ENCODE measurements at regions not wholly inside any gene's neighbourhood (a gene's known extent, or its start where the extent isn't known, plus 50 kb on each side); places are given as distances from the start of the nearest gene placed in this dataset.

DNA sequence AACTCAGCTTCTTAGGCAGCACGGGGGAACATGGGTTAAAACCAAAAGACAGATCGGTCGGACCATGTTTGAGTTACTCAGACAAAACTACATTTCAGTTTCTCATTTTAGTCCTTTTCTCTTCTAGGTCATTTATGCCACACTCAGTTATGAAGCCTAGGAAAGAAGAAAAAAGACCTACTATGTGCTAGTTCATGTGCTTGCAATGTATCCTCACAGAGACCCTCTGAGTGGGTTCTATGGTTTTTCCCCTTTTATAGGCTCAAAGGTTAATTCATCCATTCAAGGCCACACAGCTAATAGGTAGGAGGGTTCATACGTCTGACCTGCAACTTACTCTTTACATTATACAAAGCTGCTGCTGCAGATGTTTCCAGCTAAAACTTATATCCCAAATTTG lies 104.7 kb upstream of the ZNF438 start:
- no peak overlapping the region for H3K27ac ChIP-seq (ENCODE audit: insufficient read depth, low read depth, low read length)
- ChIA-PET POLR2A (no interaction called here), CTCF (no interaction called here)
- no peaks in the 10 kb centered on the region for H4K20me1 ChIP-seq (replicated peaks; ENCODE audit: control insufficient read depth, extremely low read depth, insufficient read depth, low read length)
- no peaks in the 10 kb centered on the region for H3K79me2 ChIP-seq (ENCODE audit: control insufficient read depth, insufficient read depth, low read length)
- dilution Hi-C loops (cut with MboI; ENCODE audit: extremely low pct_ligation_motif_present, low sequenced_read_pairs) = no loop called here
- intact Hi-C loops (cut with micrococcal nuclease) = loop anchor here (10.0 kb wide), 1 partner anchor 132 kb away; no protein-coding TSS in a partner anchor
- H3K4me1 ChIP-seq (ENCODE audit: control insufficient read depth, extremely low read depth, insufficient read depth, low read length) = peaks cover 21% of the 10 kb centered on the region
- no peaks in the 10 kb centered on the region for H3K9me1 ChIP-seq (replicated peaks; ENCODE audit: control insufficient read depth, extremely low read depth, insufficient read depth, low read length)
- FAIRE-seq = no peak
- no peaks in the 10 kb centered on the region for H3K9me3 ChIP-seq (replicated peaks; ENCODE audit: control insufficient read depth, insufficient read depth, low read length)
- H3K4me3 ChIP-seq (replicated peaks in 1 of 3; ENCODE audit: insufficient read depth in 1 of 3, low read depth in 1 of 3, low read length in 3 of 3) = no peak overlapping the region
- H3K9ac ChIP-seq (replicated peaks; ENCODE audit: extremely low read depth, insufficient read depth, low read length) = no peak overlapping the region
- no peak for DNase-seq (ENCODE audit: low read depth, low spot score)
- H3K27me3 ChIP-seq (ENCODE audit: control insufficient read depth in 2 of 2, insufficient read depth in 2 of 2, low read length in 2 of 2) = no peaks in the 10 kb centered on the region
- H2AFZ ChIP-seq (ENCODE audit: low read depth, low read length) = no peak overlapping the region
- H3K36me3 ChIP-seq (ENCODE audit: control insufficient read depth in 2 of 2, extremely low read depth in 1 of 2, insufficient read depth in 2 of 2, low read length in 2 of 2) = no peaks in the 10 kb centered on the region
- TF ChIP-seq MYC (IDR thresholded peaks at IDR 0.05; ENCODE audit: low read depth, low read length) (no peak), JUN (IDR thresholded peaks at IDR 0.05; ENCODE audit: borderline replicate concordance, insufficient read depth, insufficient read length, low read depth) (no peak), FOS (IDR thresholded peaks at IDR 0.05; ENCODE audit: borderline replicate concordance, insufficient read depth, low read length) (no peak)
- TF ChIP-seq, protein P1, sequence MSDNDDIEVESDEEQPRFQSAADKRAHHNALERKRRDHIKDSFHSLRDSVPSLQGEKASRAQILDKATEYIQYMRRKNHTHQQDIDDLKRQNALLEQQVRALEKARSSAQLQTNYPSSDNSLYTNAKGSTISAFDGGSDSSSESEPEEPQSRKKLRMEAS (IDR thresholded peaks at IDR 0.05; ENCODE audit: insufficient read depth, insufficient read length) = no peak
- no TSS peak for BruUV-seq (replicated peaks)
- H3K4me2 ChIP-seq (ENCODE audit: insufficient read depth, low read length) = no peak overlapping the region

DNA sequence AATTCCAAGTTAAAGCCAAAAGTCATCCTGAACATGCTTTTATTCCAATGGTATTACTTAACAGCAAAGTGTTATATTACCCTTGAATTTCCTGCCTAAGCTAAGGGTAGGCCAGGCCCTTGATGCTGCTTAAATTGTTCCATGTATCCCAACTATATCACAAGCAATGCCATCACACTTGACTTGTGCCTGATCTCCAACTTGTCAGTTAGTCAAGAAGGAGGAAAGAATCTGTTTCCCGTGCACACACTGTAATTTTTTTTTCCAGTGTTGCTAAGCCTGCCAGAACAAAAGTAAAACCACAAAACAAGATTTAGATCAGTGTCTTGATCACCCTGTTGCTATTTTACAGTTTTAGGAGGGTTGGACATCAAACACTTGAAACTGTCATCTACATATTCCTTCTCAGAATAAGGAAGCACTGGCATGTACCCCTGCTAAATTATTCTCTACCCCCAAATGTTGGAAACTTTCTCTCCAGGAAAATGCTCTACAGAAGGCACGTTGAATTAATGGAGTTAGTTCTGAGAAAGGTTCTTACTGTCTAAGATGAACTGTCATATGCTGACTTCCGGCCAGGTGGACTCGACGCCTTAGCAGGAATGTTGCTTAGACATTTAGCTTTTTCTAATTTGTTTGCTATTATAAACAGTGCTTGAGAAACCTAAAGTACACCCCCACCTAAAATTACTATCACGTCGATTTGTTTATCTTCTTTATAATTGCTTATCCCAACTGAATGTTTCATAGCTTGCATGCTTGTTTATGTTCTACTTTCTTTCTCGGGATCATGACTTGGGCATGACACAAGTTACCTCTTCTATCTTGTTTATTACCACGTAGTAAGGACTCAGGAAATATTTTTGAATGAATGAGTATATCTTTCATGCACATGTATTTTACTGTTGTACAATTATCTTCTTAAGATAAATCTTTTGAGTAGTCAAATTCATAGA lies 105.5 kb upstream of the ZNF438 start:
- H3K4me2 ChIP-seq (ENCODE audit: insufficient read depth, low read length) = no peak overlapping the region
- no peak overlapping the region for H3K27ac ChIP-seq (ENCODE audit: insufficient read depth, low read depth, low read length)
- no peaks in the 10 kb centered on the region for H4K20me1 ChIP-seq (replicated peaks; ENCODE audit: control insufficient read depth, extremely low read depth, insufficient read depth, low read length)
- no peaks in the 10 kb centered on the region for H3K36me3 ChIP-seq (ENCODE audit: control insufficient read depth in 2 of 2, extremely low read depth in 1 of 2, insufficient read depth in 2 of 2, low read length in 2 of 2)
- dilution Hi-C loops (cut with MboI; ENCODE audit: extremely low pct_ligation_motif_present, low sequenced_read_pairs) (no loop called here), intact Hi-C loops (cut with micrococcal nuclease) (loop anchor here (10.0 kb wide), 1 partner anchor 132 kb away; no protein-coding TSS in a partner anchor)
- H3K4me3 ChIP-seq (replicated peaks in 1 of 3; ENCODE audit: insufficient read depth in 1 of 3, low read depth in 1 of 3, low read length in 3 of 3) = no peak overlapping the region
- H3K4me1 ChIP-seq (ENCODE audit: control insufficient read depth, extremely low read depth, insufficient read depth, low read length) = peaks cover 21% of the 10 kb centered on the region
- CTCF ChIA-PET = interaction anchor here (1.2 kb wide), 1 partner anchor 10 kb away, joined by 3 read pairs; no protein-coding TSS in a partner anchor
- no TSS peak for BruUV-seq (replicated peaks)
- no peaks in the 10 kb centered on the region for H3K27me3 ChIP-seq (ENCODE audit: control insufficient read depth in 2 of 2, insufficient read depth in 2 of 2, low read length in 2 of 2)
- H3K9me1 ChIP-seq (replicated peaks; ENCODE audit: control insufficient read depth, extremely low read depth, insufficient read depth, low read length) = no peaks in the 10 kb centered on the region
- no peak overlapping the region for H2AFZ ChIP-seq (ENCODE audit: low read depth, low read length)
- H3K9ac ChIP-seq (replicated peaks; ENCODE audit: extremely low read depth, insufficient read depth, low read length) = no peak overlapping the region
- POLR2A ChIA-PET = no interaction called here
- no peaks in the 10 kb centered on the region for H3K79me2 ChIP-seq (ENCODE audit: control insufficient read depth, insufficient read depth, low read length)
- peak; percentile 54 for DNase-seq (ENCODE audit: low read depth, low spot score)
- TF ChIP-seq GATA2 (IDR thresholded peaks at IDR 0.05; ENCODE audit: insufficient read depth, insufficient read length, low read depth, low read length) (no peak), POLR2A (IDR thresholded peaks at IDR 0.05; ENCODE audit: low read depth, low read length) (no peak), POLR2AphosphoS5 (IDR thresholded peaks at IDR 0.05; ENCODE audit: insufficient read depth, low read depth, low read length) (no peak), FOS (IDR thresholded peaks at IDR 0.05; ENCODE audit: borderline replicate concordance, insufficient read depth, low read length) (no peak), MYC (IDR thresholded peaks at IDR 0.05; ENCODE audit: low read depth, low read length) (no peak), EZH2 (IDR thresholded peaks at IDR 0.05; ENCODE audit: borderline replicate concordance, low read depth, low read length, severe bottlenecking) (no peak), JUN (IDR thresholded peaks at IDR 0.05; ENCODE audit: borderline replicate concordance, insufficient read depth, insufficient read length, low read depth) (no peak)
- TF ChIP-seq, protein P2, sequence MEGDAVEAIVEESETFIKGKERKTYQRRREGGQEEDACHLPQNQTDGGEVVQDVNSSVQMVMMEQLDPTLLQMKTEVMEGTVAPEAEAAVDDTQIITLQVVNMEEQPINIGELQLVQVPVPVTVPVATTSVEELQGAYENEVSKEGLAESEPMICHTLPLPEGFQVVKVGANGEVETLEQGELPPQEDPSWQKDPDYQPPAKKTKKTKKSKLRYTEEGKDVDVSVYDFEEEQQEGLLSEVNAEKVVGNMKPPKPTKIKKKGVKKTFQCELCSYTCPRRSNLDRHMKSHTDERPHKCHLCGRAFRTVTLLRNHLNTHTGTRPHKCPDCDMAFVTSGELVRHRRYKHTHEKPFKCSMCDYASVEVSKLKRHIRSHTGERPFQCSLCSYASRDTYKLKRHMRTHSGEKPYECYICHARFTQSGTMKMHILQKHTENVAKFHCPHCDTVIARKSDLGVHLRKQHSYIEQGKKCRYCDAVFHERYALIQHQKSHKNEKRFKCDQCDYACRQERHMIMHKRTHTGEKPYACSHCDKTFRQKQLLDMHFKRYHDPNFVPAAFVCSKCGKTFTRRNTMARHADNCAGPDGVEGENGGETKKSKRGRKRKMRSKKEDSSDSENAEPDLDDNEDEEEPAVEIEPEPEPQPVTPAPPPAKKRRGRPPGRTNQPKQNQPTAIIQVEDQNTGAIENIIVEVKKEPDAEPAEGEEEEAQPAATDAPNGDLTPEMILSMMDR (IDR thresholded peaks at IDR 0.05; ENCODE audit: extremely low read depth in 1 of 2, insufficient read depth in 1 of 2, low read depth in 1 of 2, low read length in 2 of 2) = no peak
- TF ChIP-seq, protein P1 (IDR thresholded peaks at IDR 0.05; ENCODE audit: insufficient read depth, insufficient read length) = no peak
- no peak for FAIRE-seq
- H3K9me3 ChIP-seq (replicated peaks; ENCODE audit: control insufficient read depth, insufficient read depth, low read length) = no peaks in the 10 kb centered on the region
